GM12878 (cell line): ENCODE measurements at regions not wholly inside any gene's neighbourhood (a gene's known extent, or its start where the extent isn't known, plus 50 kb on each side); places are given as distances from the start of the nearest gene placed in this dataset.

Source experiments
- ATAC-seq: fragments of 200-7000 bp; cut with Tn5 transposase; 3 replicates; pipeline ENCODE4 v1.9.1; 2020; ENCODE audit warnings: mild to moderate bottlenecking, moderate library complexity
- BruUV-seq: library from RNA; stranded (reverse); fragments of 400-500 nt; replicated peaks from 2 replicates; lab custom pipeline; 2021; lab: Mats Ljungman, UMichigan
- CTCF ChIA-PET: fragments of 300-600 bp; sonication (Branson Sonifier 250); formaldehyde crosslinking; extraction: SDS; loops from one replicate; lab custom pipeline; 2021; ENCODE audit warnings: inconsistent platforms; lab: Yijun Ruan, JAX
- POLR2A ChIA-PET: fragments of 350-600 bp; formaldehyde crosslinking; extraction: SDS; loops from one replicate; lab custom pipeline; 2021; ENCODE audit warnings: inconsistent platforms; lab: Charles Lee
- RAD21 ChIA-PET: fragments of 300-600 bp; sonication (Branson Sonifier 250); formaldehyde crosslinking; loops from one replicate; lab custom pipeline; 2023; ENCODE audit warnings: antibody characterized with exemption; ENCODE audit not compliant: unreplicated experiment; lab: Charles Lee
- SMC1A ChIA-PET: fragments of 300-600 bp; sonication (Branson Sonifier 250); formaldehyde crosslinking; loops from one replicate; lab custom pipeline; 2023; ENCODE audit not compliant: unreplicated experiment, uncharacterized antibody; lab: Charles Lee
- DNase-seq: peaks from one replicate; pipeline ENCODE4 v3.0.0-alpha.2; 2011; ENCODE audit warnings: low read depth, low spot score
- FAIRE-seq: peaks from 3 replicates; lab custom pipeline; 2011; peaks lifted over from hg19 to GRCh38; lab: Jason Lieb, UNC
- H2AFZ ChIP-seq: 2 replicates; pipeline ENCODE4 v1.6.0; 2011; ENCODE audit warnings: low read depth, low read length, control low read depth; ENCODE audit not compliant: control insufficient read depth
- H3K27ac ChIP-seq: 2 replicates; pipeline ENCODE4 v1.5.1; 2011; ENCODE audit warnings: control low read depth; ENCODE audit not compliant: control insufficient read depth, insufficient read depth
- H3K27me3 ChIP-seq, 2 experiments: replicated peaks in 1 of 2; 2 replicates each; pipeline versions ENCODE4 v1.6.0 to v1.6.1; 2011; ENCODE audit warnings: low read length in 1 of 2; ENCODE audit not compliant: control insufficient read depth in 2 of 2, insufficient read depth in 2 of 2
- H3K36me3 ChIP-seq, 2 experiments: 2 replicates each; pipeline ENCODE4 v1.5.1; 2011; ENCODE audit warnings: low read length in 1 of 2; ENCODE audit not compliant: control insufficient read depth in 2 of 2, insufficient read depth in 2 of 2
- H3K4me1 ChIP-seq: 2 replicates; pipeline ENCODE4 v1.6.1; 2011; ENCODE audit warnings: mild to moderate bottlenecking, low read length, moderate library complexity, mixed read lengths; ENCODE audit not compliant: control insufficient read depth, insufficient read depth
- H3K4me2 ChIP-seq: 2 replicates; pipeline ENCODE4 v1.6.0; 2011; ENCODE audit warnings: control low read depth; ENCODE audit not compliant: control insufficient read depth, insufficient read depth
- H3K4me3 ChIP-seq: fragments of 200-600 bp; sonication (generic); 2 replicates; pipeline ENCODE4 v1.5.1; 2016
- H3K79me2 ChIP-seq: 2 replicates; pipeline ENCODE4 v1.6.0; 2011; ENCODE audit warnings: low read length; ENCODE audit not compliant: control insufficient read depth, insufficient read depth
- H3K9ac ChIP-seq: 2 replicates; pipeline ENCODE4 v1.8.0; 2011; ENCODE audit warnings: low read length, control low read depth, mixed read lengths; ENCODE audit not compliant: control insufficient read depth, insufficient read depth
- H3K9me3 ChIP-seq: replicated peaks from 3 replicates; pipeline ENCODE4 v1.5.1; 2011; ENCODE audit warnings: mild to moderate bottlenecking, low read length; ENCODE audit not compliant: control insufficient read depth, insufficient read depth
- H4K20me1 ChIP-seq: 2 replicates; pipeline ENCODE4 v1.6.0; 2011; ENCODE audit not compliant: control insufficient read depth, insufficient read depth
- CEBPB ChIP-seq, 2 experiments: fragments of 150-350 bp in 1 of 2; IDR thresholded peaks; 2 replicates each; pipeline ENCODE4 v1.6.1; 2012 to 2014; ENCODE audit warnings: low read depth in 2 of 2, low read length in 2 of 2, borderline replicate concordance in 1 of 2, inconsistent platforms in 1 of 2
- LARP7 ChIP-seq: fragments of 450-650 bp; IDR thresholded peaks from 2 replicates; pipeline ENCODE4 v1.6.1; 2017; ENCODE audit warnings: mild to moderate bottlenecking
- MAX ChIP-seq: IDR thresholded peaks from 2 replicates; pipeline ENCODE4 v1.6.1; 2012; ENCODE audit warnings: low read depth, low read length, improper control_type of control experiment
- MLLT1 ChIP-seq: fragments of 450-650 bp; IDR thresholded peaks from 2 replicates; pipeline ENCODE4 v1.6.1; 2016; ENCODE audit warnings: mild to moderate bottlenecking
- PBX3 ChIP-seq: IDR thresholded peaks from 2 replicates; pipeline ENCODE4 v1.6.1; 2011; ENCODE audit warnings: mild to moderate bottlenecking, low read depth, low read length, moderate library complexity; ENCODE audit not compliant: insufficient replicate concordance
- PML ChIP-seq: IDR thresholded peaks from 2 replicates; pipeline ENCODE4 v1.6.1; 2012; ENCODE audit warnings: low read length, inconsistent platforms
- SPI1 ChIP-seq: IDR thresholded peaks from 2 replicates; pipeline ENCODE4 v1.6.1; 2011; ENCODE audit warnings: low read depth, mild to moderate bottlenecking, low read length, moderate library complexity, borderline replicate concordance; ENCODE audit not compliant: insufficient read depth
- TCF3 ChIP-seq: IDR thresholded peaks from 2 replicates; pipeline ENCODE4 v1.6.1; 2012; ENCODE audit warnings: low read depth, mild to moderate bottlenecking, low read length, borderline replicate concordance; ENCODE audit not compliant: insufficient read depth
- ZBTB11 ChIP-seq: fragments of 450-650 bp; formaldehyde crosslinking; IDR thresholded peaks from 2 replicates; pipeline ENCODE4 v1.5.0; 2022; ENCODE audit warnings: mild to moderate bottlenecking, missing genetic modification characterization
- ZNF622 ChIP-seq: fragments of 450-650 bp; IDR thresholded peaks from 2 replicates; pipeline ENCODE4 v1.6.1; 2017; ENCODE audit warnings: mild to moderate bottlenecking, inconsistent platforms
- ZSCAN29 ChIP-seq: fragments of 450-650 bp; IDR thresholded peaks from 2 replicates; pipeline ENCODE4 v1.6.1; 2017; ENCODE audit warnings: mild to moderate bottlenecking, moderate library complexity
- WGBS: methylation state at CpG from one replicate; pipeline ENCODE4 v1.1.6; 2016; ENCODE audit warnings: low lambda C conversion rate; ENCODE audit not compliant: insufficient replicate concordance, insufficient coverage; ENCODE audit errors: missing lambda C conversion rate; 5-methylcytosine and 5-hydroxymethylcytosine counted together
- in situ Hi-C: fragments of 300-500 bp; cut with MboI; formaldehyde crosslinking; loops from 9 replicates; pipeline ENCODE4 v1.14.3; 2018; ENCODE audit warnings: mixed read lengths
- intact Hi-C: fragments of 100-400 bp; cut with micrococcal nuclease; formaldehyde crosslinking; loops from one replicate; pipeline ENCODE4 v1.14.2; 2022; ENCODE audit not compliant: unreplicated experiment

GRCh38 chr14:76678244-76678800 lies 82.9 kb upstream of the VASH1 start:
- H3K27ac ChIP-seq, result no peak overlapping the region
- no peak for TF ChIP-seq PBX3
- TF ChIP-seq, all 136 proteins: peak for 0
- Histone ChIP-seq H3K4me3 (no peak overlapping the region), H3K36me3 (no peaks in the 10 kb centered on the region), H3K9ac (no peak overlapping the region), H3K79me2 (no peaks in the 10 kb centered on the region), H2AFZ (no peak overlapping the region), H4K20me1 (no peaks in the 10 kb centered on the region), H3K4me2 (no peak overlapping the region), H3K9me3 (no peaks in the 10 kb centered on the region), H3K4me1 (no peaks in the 10 kb centered on the region), H3K27me3 (peaks cover 0 to 2% of the 10 kb centered on the region in 2 experiments; a peak in 2 of 4 replicates)
- intact Hi-C loops, result no loop called here
- ChIA-PET CTCF (no interaction called here), SMC1A (no interaction called here), POLR2A (interaction anchor here (0.7 kb wide), 1 partner anchor 148 kb away, joined by 3 read pairs; the partner anchor contains the start of gene LRRC74A), RAD21 (no interaction called here)
- in situ Hi-C loops, result no loop called here
- FAIRE-seq (no peak), ATAC-seq (no peak), DNase-seq (no peak)
- 52% methylated on average over 5 of the region's 5 CpGs for WGBS
- no TSS peak for BruUV-seq

GRCh38 chr14:76682367-76682766 lies 78.9 kb upstream of the VASH1 start:
- H3K9ac ChIP-seq, result no peak overlapping the region
- TF ChIP-seq ZBTB11 (CRISPR knock-in tag) (no peak), MLLT1 (no peak), ZNF622 (no peak), MAX (no peak), LARP7 (no peak), PML (no peak), TCF3 (no peak), CEBPB (IDR thresholded peaks at IDR 0.05; ENCODE audit: borderline replicate concordance in 1 of 2, low read depth in 2 of 2, low read length in 2 of 2) (no peak), SPI1 (no peak), ZSCAN29 (no peak)

More at GRCh38 chr14:76682367-76682766, 78.9 kb upstream of the VASH1 start:
- RAD21 ChIA-PET, result no interaction called here
- ATAC-seq (no peak), DNase-seq (no peak), FAIRE-seq (no peak)
- H3K4me2 ChIP-seq, result no peak overlapping the region
- intact Hi-C loops, result no loop called here
- in situ Hi-C loops, result no loop called here
- H4K20me1 ChIP-seq, result no peaks in the 10 kb centered on the region
- no peaks in the 10 kb centered on the region for H3K9me3 ChIP-seq
- WGBS, result 62% methylated on average over 3 of the region's 3 CpGs
- CTCF ChIA-PET, result interaction anchor here (1.0 to 1.3 kb wide), 2 partner anchors 27 to 129 kb away, joined by 3 read pairs; no protein-coding TSS in a partner anchor
- no peaks in the 10 kb centered on the region for H3K4me1 ChIP-seq
- no peaks in the 10 kb centered on the region for H3K79me2 ChIP-seq
- H3K4me3 ChIP-seq, result no peak overlapping the region
- no peak overlapping the region for H2AFZ ChIP-seq
- POLR2A ChIA-PET, result no interaction called here
- SMC1A ChIA-PET, result no interaction called here
- no peak overlapping the region for H3K27ac ChIP-seq
- no TSS peak for BruUV-seq
- H3K36me3 ChIP-seq, result no peaks in the 10 kb centered on the region
- H3K27me3 ChIP-seq, result no peaks in the 10 kb centered on the region
